ENCODE measurements at regions not wholly inside any gene's neighbourhood (a gene's known extent, or its start where the extent isn't known, plus 50 kb on each side); places are given as distances from the start of the nearest gene placed in this dataset.

DNA sequence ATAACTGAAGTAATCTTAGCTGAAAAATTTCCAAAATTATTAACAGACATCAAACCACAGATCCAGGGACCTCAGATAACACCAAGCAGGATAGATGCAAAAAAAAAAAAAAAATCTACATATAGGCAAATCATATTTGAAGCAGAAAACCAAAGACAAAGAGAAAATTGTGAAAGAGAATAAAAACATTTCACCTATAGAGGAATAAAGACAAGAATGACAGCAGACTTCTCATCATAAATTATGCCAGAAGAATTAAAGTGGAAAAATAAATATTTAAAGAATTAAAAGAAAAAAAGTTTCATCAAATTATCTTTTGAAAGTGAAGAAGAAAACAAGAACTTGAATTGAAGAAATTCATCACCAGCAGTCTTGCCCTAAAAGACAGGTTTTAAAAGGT, 467.5 kb downstream of the GPAM start:
- Histone ChIP-seq H3K27ac (no peak overlapping the region), H3K9me3 (no peaks in the 10 kb centered on the region), H3K4me3 (no peak overlapping the region), H3K27me3 (no peaks in the 10 kb centered on the region), H3K36me3 (no peaks in the 10 kb centered on the region), H3K4me1 (ENCODE audit: insufficient read depth) (no peaks in the 10 kb centered on the region)
- no peak for TF ChIP-seq CTCF (IDR thresholded peaks at IDR 0.05)
- TF ChIP-seq POLR2A (IDR thresholded peaks at IDR 0.05): no peak
- TF ChIP-seq EP300 (IDR thresholded peaks at IDR 0.05): no peak
- intact Hi-C loops (cut with DNase I): loop anchor here in 1 of 4 donors (10.0 kb wide), 1 partner anchor 1001 kb away; no protein-coding TSS in a partner anchor
- DNase-seq: no peak

GRCh38 chr10:111724121-111724520, 459.4 kb downstream of the GPAM start:
- no peaks in the 10 kb centered on the region for H3K9me3 ChIP-seq
- H3K4me3 ChIP-seq: no peak overlapping the region
- intact Hi-C loops (cut with DNase I): no loop called here
- no peaks in the 10 kb centered on the region for H3K27me3 ChIP-seq
- H3K4me1 ChIP-seq (ENCODE audit: insufficient read depth): no peaks in the 10 kb centered on the region
- WGBS, 3 donors: 2 to 11% (median 3%) methylated on average over 1 of the region's 1 CpG
- H3K36me3 ChIP-seq: no peaks in the 10 kb centered on the region
- no peak overlapping the region for H3K27ac ChIP-seq
- TF ChIP-seq CTCF (IDR thresholded peaks at IDR 0.05) (no peak), POLR2A (IDR thresholded peaks at IDR 0.05) (no peak), EP300 (IDR thresholded peaks at IDR 0.05) (no peak)
- no peak for DNase-seq

DNA sequence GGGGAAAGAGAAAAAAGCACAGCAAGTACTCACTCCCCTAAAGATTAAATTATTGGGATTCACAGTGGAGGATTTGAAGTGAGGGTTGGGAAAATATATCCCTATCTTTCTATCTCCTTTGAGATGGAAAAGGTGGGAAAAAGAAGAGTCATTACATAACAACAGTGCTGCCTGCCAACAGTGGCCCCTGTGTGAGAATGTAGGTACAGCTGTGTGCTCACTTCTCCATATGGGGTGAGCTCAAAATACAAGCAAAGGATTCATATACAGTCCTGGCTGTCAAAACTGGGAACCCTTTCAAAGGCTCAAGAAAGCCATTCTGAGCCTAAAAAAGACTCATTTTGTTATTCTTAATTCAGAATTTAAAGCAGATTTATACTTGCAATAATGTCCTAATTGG, 458.5 kb downstream of the GPAM start:
- no peak for DNase-seq
- TF ChIP-seq CTCF (IDR thresholded peaks at IDR 0.05) (no peak), POLR2A (IDR thresholded peaks at IDR 0.05) (no peak), EP300 (IDR thresholded peaks at IDR 0.05) (no peak)

DNA sequence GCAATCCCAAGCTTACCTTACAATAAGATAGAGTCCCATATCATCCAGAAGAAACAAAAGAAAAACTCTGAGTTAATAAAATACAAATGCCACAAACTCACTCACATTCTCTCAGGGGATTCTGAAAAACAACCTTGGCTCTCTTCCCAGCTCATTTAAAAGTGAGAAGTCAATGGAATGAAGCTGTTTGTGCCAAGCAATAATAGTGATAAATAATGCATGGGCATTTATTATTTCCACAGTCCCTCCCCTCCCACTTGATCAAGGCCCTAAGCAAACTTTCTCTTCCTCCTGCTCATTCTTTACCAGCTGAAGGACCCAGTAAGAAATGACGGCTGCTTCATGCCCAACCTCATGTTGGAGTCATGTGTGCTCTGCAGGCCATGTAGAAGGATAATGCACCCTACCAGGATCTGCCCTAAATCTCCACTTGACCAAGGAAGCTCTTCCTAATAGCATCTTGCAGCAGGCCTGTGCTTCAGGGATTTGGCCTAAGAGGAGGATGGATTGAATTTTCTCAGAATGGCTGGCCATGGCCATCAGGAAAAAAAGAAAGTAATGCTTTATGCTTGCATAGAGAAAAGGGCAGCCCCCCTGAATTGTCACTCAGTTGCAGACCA, 451.3 kb downstream of the GPAM start:
- H3K9me3 ChIP-seq: no peaks in the 10 kb centered on the region
- no peak for DNase-seq
- H3K36me3 ChIP-seq: no peaks in the 10 kb centered on the region
- H3K4me3 ChIP-seq: no peak overlapping the region
- no peak for TF ChIP-seq CTCF (IDR thresholded peaks at IDR 0.05)
- TF ChIP-seq POLR2A (IDR thresholded peaks at IDR 0.05): no peak
- no peak for TF ChIP-seq EP300 (IDR thresholded peaks at IDR 0.05)
- no peaks in the 10 kb centered on the region for H3K4me1 ChIP-seq (ENCODE audit: insufficient read depth)
- no peaks in the 10 kb centered on the region for H3K27me3 ChIP-seq
- intact Hi-C loops (cut with DNase I): no loop called here
- H3K27ac ChIP-seq: no peak overlapping the region
- WGBS, 3 donors: 35 to 63% (median 40%) methylated on average over 1 of the region's 1 CpG

More for the DNA sequence above, 458.5 kb downstream of the GPAM start:
- Histone ChIP-seq H3K9me3 (no peaks in the 10 kb centered on the region), H3K4me1 (ENCODE audit: insufficient read depth) (no peaks in the 10 kb centered on the region), H3K27ac (no peak overlapping the region), H3K27me3 (no peaks in the 10 kb centered on the region), H3K36me3 (no peaks in the 10 kb centered on the region), H3K4me3 (no peak overlapping the region)
- intact Hi-C loops (cut with DNase I): no loop called here
